Caco-2 (cell line): ENCODE measurements at regions not wholly inside any gene's neighbourhood (a gene's known extent, or its start where the extent isn't known, plus 50 kb on each side); places are given as distances from the start of the nearest gene placed in this dataset.

Source experiments
- BruUV-seq: library from RNA; stranded (reverse); fragments of 400-500 nt; replicated peaks from 2 replicates; lab custom pipeline; 2021; lab: Mats Ljungman, UMichigan
- CTCF ChIA-PET: fragments of 300-600 bp; sonication (Branson Sonifier 250); formaldehyde crosslinking; loops from one replicate; lab custom pipeline; 2022; ENCODE audit warnings: antibody characterized with exemption; lab: Charles Lee
- POLR2A ChIA-PET: fragments of 300-600 bp; sonication (Branson Sonifier 250); formaldehyde crosslinking; loops from one replicate; lab custom pipeline; 2022; ENCODE audit warnings: antibody characterized with exemption; lab: Charles Lee
- DNase-seq, 2 experiments: peaks; one replicate each; pipeline versions ENCODE4 v3.0.0 to v3.0.0-alpha.2; 2020 to 2022
- H3K27me3 ChIP-seq: replicated peaks from 2 replicates; pipeline ENCODE4 v1.6.0; 2011; ENCODE audit warnings: low read length; ENCODE audit not compliant: control insufficient read depth, insufficient read depth
- H3K36me3 ChIP-seq: 2 replicates; pipeline ENCODE4 v1.5.1; 2011; ENCODE audit warnings: low read length; ENCODE audit not compliant: control insufficient read depth, insufficient read depth
- H3K4me1 ChIP-seq: fragments of 250-450 bp; sonication (Bioruptor Pico); 2 replicates; pipeline ENCODE4 v1.5.1; 2020; ENCODE audit warnings: mild to moderate bottlenecking
- H3K4me3 ChIP-seq: 2 replicates; pipeline ENCODE4 v1.5.1; 2011; ENCODE audit warnings: low read depth, mild to moderate bottlenecking, control low read depth, low read length
- H3K9me3 ChIP-seq: fragments of 250-450 bp; sonication (Bioruptor Pico); 2 replicates; pipeline ENCODE4 v1.5.1; 2020; ENCODE audit warnings: mild to moderate bottlenecking, moderate library complexity
- H3K27ac Mint-ChIP-seq: one replicate; pipeline ENCODE4 v1.8.0; 2022; ENCODE audit warnings: mixed read lengths; ENCODE audit not compliant: unreplicated experiment
- H3K27me3 Mint-ChIP-seq: one replicate; pipeline ENCODE4 v1.8.0; 2022; ENCODE audit warnings: mixed read lengths; ENCODE audit not compliant: insufficient read depth, unreplicated experiment
- H3K36me3 Mint-ChIP-seq: one replicate; pipeline ENCODE4 v1.8.0; 2022; ENCODE audit warnings: mild to moderate bottlenecking, mixed read lengths; ENCODE audit not compliant: insufficient read depth, unreplicated experiment
- H3K4me1 Mint-ChIP-seq: one replicate; pipeline ENCODE4 v1.8.0; 2022; ENCODE audit warnings: low read depth, mixed read lengths; ENCODE audit not compliant: unreplicated experiment
- H3K4me3 Mint-ChIP-seq: one replicate; pipeline ENCODE4 v1.8.0; 2022; ENCODE audit warnings: mild to moderate bottlenecking, moderate library complexity, mixed read lengths; ENCODE audit not compliant: unreplicated experiment
- H3K9me3 Mint-ChIP-seq: one replicate; pipeline ENCODE4 v1.8.0; 2022; ENCODE audit warnings: mixed read lengths; ENCODE audit not compliant: unreplicated experiment
- intact Hi-C: fragments of 100-400 bp; cut with micrococcal nuclease; formaldehyde crosslinking; loops from one replicate; pipeline ENCODE4 v1.10.0; 2022; ENCODE audit not compliant: unreplicated experiment
- TF ChIP-seq, protein P1 (sequence below), 2 experiments: fragments of 200-600 bp in 1 of 2; IDR thresholded peaks; 1 replicate in 1 of 2; 2 replicates in 1 of 2; pipeline versions ENCODE4 v1.5.1 to v1.8.0; 2011 to 2022; ENCODE audit warnings: antibody characterized with exemption in 1 of 2, control low read depth in 1 of 2, inconsistent platforms in 1 of 2, low read depth in 1 of 2, low read length in 1 of 2, mild to moderate bottlenecking in 1 of 2, moderate library complexity in 1 of 2; ENCODE audit not compliant: insufficient read depth in 1 of 2, severe bottlenecking in 1 of 2, unreplicated experiment in 1 of 2

- TF ChIP-seq, protein P1, sequence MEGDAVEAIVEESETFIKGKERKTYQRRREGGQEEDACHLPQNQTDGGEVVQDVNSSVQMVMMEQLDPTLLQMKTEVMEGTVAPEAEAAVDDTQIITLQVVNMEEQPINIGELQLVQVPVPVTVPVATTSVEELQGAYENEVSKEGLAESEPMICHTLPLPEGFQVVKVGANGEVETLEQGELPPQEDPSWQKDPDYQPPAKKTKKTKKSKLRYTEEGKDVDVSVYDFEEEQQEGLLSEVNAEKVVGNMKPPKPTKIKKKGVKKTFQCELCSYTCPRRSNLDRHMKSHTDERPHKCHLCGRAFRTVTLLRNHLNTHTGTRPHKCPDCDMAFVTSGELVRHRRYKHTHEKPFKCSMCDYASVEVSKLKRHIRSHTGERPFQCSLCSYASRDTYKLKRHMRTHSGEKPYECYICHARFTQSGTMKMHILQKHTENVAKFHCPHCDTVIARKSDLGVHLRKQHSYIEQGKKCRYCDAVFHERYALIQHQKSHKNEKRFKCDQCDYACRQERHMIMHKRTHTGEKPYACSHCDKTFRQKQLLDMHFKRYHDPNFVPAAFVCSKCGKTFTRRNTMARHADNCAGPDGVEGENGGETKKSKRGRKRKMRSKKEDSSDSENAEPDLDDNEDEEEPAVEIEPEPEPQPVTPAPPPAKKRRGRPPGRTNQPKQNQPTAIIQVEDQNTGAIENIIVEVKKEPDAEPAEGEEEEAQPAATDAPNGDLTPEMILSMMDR (IDR thresholded peaks at IDR 0.05; ENCODE audit: insufficient read depth in 1 of 2, low read depth in 1 of 2, low read length in 1 of 2, severe bottlenecking in 1 of 2, unreplicated experiment in 1 of 2), result no peak
- BruUV-seq, result no TSS peak
- Histone ChIP-seq H3K4me1 (peaks cover 16% of the 10 kb centered on the region; the same call in 1 of the 2 replicates), H3K27me3 (no peaks in the 10 kb centered on the region), H3K36me3 (no peaks in the 10 kb centered on the region), H3K4me3 (no peak overlapping the region), H3K9me3 (no peaks in the 10 kb centered on the region)
- H3K36me3 Mint-ChIP-seq, result no peaks in the 10 kb centered on the region
- intact Hi-C loops, result loop anchor here (1.0 to 2.0 kb wide), 2 partner anchors 30 to 77 kb away; no protein-coding TSS in a partner anchor
- POLR2A ChIA-PET, result no interaction called here
- H3K27ac Mint-ChIP-seq, result peak overlapping the region; percentile 55
- peak; percentile 8 to 74 for DNase-seq
- peaks cover 3% of the 10 kb centered on the region for H3K27me3 Mint-ChIP-seq
- peaks cover 15% of the 10 kb centered on the region for H3K4me1 Mint-ChIP-seq
- H3K4me3 Mint-ChIP-seq, result peak overlapping the region; percentile 23
- H3K9me3 Mint-ChIP-seq, result peaks cover 9% of the 10 kb centered on the region
- CTCF ChIA-PET, result no interaction called here
Observed at GRCh38 chr13:109510013-109510412, 276.4 kb downstream of the IRS2 start.

DNA sequence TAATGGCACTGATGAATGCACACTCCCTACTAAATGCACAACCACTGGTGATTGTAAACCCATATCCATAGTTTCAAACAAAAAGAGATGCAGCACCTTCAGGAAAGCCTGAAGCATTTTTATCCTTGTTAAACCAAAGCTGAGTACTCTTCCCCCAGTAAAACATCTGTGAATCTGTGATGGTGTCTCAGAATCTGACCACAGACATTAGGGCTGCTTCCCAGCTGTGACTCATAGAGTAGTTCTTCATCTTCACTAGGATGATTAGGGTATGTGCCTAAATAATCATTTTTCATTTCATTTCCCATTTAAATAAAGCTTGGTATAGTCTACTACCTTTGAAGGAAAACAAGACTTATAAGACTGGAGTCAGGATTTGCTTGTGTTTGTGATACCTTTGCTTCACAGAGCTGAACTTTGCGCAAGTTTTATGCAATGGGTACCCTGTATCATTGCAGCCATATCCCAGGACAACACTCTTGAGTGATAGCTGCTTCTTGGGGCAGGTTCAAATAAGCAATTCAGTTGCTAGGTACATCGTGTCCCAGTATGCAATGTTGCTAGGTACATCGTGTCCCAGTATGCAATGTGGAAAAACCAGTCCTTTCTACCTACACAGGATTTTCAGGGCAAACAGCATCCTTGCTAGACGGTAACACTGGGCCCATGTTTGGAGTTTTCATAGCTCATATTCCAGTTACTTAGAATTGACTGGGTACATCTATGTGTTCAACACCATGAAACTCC, 277.1 kb downstream of the IRS2 start:
- ChIA-PET POLR2A (no interaction called here), CTCF (no interaction called here)
- TF ChIP-seq, protein P1 (IDR thresholded peaks at IDR 0.05; ENCODE audit: insufficient read depth in 1 of 2, low read depth in 1 of 2, low read length in 1 of 2, severe bottlenecking in 1 of 2, unreplicated experiment in 1 of 2), result no peak
- H3K36me3 Mint-ChIP-seq, result no peaks in the 10 kb centered on the region
- Histone ChIP-seq H3K4me3 (no peak overlapping the region), H3K9me3 (no peaks in the 10 kb centered on the region), H3K27me3 (no peaks in the 10 kb centered on the region), H3K36me3 (no peaks in the 10 kb centered on the region), H3K4me1 (peaks cover 16% of the 10 kb centered on the region; the same call in 1 of the 2 replicates)
- intact Hi-C loops, result no loop called here
- no TSS peak for BruUV-seq
- peaks cover 11% of the 10 kb centered on the region for H3K4me1 Mint-ChIP-seq
- H3K27ac Mint-ChIP-seq, result peak overlapping the region; percentile 55
- H3K9me3 Mint-ChIP-seq, result peaks cover 9% of the 10 kb centered on the region
- peak in 1 of 2 experiments; percentile 37 for DNase-seq
- peak overlapping the region; percentile 23 for H3K4me3 Mint-ChIP-seq
- peaks cover 3% of the 10 kb centered on the region for H3K27me3 Mint-ChIP-seq

DNA sequence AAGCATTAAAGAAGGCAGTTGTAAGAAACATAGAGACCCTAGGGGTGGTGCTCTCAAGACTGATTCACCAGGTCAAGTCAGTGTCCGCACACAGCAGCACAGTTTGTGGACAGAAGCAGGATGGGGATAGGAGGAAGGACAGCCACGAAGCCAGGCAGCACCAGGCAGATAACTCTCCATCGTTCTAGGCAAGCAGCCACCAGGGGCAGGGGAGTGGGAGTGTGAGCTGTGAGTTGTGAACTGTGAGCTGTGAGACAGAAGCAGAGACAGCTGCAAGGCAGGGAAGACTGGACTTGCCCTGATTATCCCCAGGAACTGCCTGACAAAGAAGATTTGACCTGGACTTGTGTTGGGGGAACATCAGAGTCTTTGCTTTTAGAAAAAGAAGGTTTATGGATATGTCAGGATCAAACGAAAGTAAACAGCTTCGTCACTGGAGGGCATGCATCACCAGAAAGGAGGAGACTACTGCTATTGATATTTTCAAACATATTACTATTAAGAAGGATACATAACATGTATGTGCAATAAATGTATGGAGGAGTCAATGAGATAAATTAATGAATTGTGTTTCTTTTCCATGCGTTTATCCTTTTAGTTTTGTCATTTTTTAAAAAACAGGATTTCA, 286.1 kb downstream of the IRS2 start:
- peak in 1 of 2 experiments; percentile 42 for DNase-seq
- BruUV-seq, result no TSS peak
- H3K36me3 ChIP-seq, result no peaks in the 10 kb centered on the region
- no peaks in the 10 kb centered on the region for H3K4me1 ChIP-seq
- no peak overlapping the region for H3K27ac Mint-ChIP-seq
- ChIA-PET CTCF (no interaction called here), POLR2A (no interaction called here)
- H3K4me3 Mint-ChIP-seq, result no peak overlapping the region
- no peaks in the 10 kb centered on the region for H3K9me3 ChIP-seq
- TF ChIP-seq, protein P1 (IDR thresholded peaks at IDR 0.05; ENCODE audit: insufficient read depth in 1 of 2, low read depth in 1 of 2, low read length in 1 of 2, severe bottlenecking in 1 of 2, unreplicated experiment in 1 of 2), result no peak
- no peaks in the 10 kb centered on the region for H3K36me3 Mint-ChIP-seq
- H3K27me3 Mint-ChIP-seq, result peaks cover 5% of the 10 kb centered on the region
- H3K4me3 ChIP-seq, result no peak overlapping the region
- H3K4me1 Mint-ChIP-seq, result no peaks in the 10 kb centered on the region
- peaks cover 9% of the 10 kb centered on the region for H3K9me3 Mint-ChIP-seq
- H3K27me3 ChIP-seq, result no peaks in the 10 kb centered on the region
- intact Hi-C loops, result no loop called here
